ENCODE measurements at regions not wholly inside any gene's neighbourhood (a gene's known extent, or its start where the extent isn't known, plus 50 kb on each side); places are given as distances from the start of the nearest gene placed in this dataset.
"Not testable (repeated sequence)": the region's sequence is repeated elsewhere in the genome, so short reads cannot be mapped to it uniquely, and the experiment has no call there.

DNA sequence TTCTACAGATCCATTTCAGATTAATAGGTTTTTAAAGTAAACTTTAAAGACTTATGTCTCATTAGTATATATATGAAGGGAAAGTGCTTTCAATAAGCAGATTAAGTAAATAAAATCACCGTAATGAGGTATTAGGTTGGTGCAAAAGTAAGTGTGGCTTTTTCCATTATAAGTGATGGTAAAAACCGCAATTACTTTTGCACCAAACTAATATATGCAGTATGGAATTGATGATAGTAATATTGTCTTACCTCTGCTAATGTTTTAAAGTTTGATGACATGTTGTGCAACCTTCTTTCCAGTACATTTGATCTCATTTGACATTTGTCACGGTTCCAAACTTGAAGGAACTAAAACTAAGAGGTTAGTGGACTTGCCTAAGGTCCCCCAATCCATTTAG lies 1819.3 kb downstream of the PCDH9 start:
- no peak for DNase-seq (ENCODE audit: low spot score)

DNA sequence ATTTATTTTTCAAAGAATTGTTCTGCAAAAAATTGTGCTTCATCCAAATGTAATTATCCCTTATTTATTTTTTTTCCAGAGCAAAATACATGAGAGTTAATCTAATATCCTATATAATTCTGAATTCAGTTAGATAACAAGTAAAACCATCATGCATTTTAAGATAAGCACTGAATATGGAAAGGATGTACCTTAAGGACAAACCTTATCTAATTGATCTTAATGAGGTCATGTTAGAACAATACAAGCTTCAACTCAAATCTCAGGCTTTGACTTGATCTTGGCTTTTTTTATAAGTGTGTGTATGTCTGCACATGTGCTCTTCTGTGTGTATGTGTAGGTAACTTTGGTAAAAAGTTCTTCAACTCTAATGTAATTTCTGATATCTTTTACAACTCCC lies 1828.8 kb downstream of the PCDH9 start:
- DNase-seq (ENCODE audit: low spot score), result peak; percentile 77

DNA sequence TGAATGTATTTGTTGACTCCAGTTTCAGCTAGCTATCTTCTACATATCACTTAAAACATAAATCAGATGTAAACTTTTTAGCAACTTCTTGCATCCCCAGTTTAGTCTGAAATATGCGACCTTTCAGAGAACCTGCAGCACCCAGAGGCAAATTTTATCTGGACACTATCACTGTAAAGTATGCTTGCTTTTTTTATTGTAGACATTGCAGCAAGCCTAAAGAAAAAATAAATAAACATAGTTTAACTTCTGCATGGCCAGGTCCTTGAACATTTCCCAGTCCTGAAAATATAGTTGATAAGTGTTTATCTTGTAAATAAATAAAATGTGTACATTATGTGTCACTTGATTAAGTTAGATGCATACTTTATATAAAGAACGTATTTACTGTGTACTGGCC lies 1829.4 kb downstream of the PCDH9 start:
- no peak for DNase-seq (ENCODE audit: low spot score)

DNA sequence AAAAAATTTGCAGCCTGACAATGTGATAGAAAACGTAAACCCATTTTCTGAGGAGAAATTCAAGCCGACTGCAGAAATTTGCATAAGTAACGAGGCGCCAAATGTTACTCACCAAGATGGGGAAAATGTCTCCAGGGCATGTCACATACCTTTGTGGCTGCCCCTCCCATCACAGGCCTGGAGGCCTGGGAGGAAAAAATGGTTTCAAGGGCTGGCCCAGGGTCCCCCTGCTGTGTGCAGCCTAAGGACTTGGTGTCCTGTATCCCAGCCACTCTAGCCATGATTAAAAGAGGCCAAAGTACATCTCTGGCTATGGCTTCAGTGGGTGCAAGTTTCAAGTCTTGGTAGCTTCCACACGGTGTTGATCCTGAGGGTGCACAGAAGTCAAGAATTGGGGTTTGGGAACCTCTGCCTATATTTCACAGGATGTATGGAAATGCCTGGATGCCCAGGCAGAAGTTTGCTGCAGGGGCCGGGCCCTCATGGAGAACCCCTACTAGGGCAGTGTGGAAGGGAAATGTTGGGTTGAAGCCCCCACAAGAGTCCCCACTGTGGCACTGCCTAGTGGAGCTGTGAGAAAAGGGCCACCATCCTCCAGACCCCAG lies 1842.3 kb downstream of the PCDH9 start:
- no peak for DNase-seq (ENCODE audit: low spot score)

DNA sequence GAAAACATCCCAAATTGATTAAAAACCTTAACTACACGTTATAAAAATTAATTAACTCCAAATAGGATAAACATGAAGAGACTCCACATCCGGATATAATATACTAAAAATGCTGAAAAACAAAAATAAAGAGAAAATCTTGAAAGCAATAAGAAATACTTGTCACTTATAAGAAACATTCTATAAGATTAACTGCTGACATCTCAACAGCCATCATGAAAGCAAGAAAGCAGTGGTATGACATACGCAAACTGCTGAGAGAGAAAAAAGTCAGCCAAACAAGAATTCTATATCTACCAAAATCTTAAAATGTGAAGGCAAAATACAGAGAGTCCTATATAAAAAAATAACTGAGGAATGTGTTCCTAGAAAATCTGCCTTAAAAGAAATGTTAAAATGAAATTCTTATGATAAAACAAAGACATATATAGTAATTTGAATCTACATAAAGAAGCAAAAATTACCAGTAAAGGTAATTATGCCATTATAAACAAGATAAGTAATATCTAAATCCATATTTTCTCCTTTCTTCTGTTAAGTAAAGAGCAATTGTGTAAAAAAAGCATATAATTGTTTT lies 1851.1 kb downstream of the PCDH9 start:
- DNase-seq (ENCODE audit: low spot score), result no peak

DNA sequence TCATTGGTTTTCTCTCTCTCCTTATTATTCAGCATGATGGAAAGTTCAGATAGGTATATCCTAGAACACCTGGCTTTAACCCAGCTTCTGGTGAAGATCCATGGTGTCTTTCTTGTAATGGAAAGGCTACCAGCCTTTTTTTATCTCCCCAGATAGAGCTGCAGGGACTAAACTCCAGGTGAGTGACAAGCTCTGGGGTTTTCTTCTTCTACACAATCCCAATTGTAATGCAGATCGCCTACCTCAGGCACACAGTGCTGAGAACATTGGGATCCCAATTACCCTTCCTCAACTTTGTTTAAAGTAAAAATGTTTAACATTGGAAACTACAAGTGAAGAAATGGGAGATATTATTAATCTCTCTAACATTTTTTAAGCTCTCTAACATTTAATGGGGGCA lies 1851.7 kb downstream of the PCDH9 start:
- no peak for DNase-seq (ENCODE audit: low spot score)

DNA sequence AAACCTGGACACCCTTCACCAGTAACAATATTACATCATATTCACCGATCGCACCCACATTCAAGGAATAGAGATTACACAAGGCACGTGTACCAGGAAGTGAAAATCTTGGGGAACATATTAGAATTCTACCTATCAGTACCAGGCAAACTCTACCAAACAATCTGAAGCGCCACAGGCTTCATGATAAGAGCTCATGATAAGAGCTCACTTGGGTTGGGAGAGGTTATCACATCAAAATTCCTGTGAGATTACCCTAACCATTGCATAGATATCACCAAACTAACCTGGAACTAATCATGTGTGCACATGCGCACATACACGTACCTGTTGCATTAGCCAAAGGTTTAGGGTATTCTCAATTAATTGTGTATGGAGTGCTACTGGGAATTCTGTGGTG lies 1861.3 kb downstream of the PCDH9 start:
- no peak for DNase-seq (ENCODE audit: low spot score)

DNA sequence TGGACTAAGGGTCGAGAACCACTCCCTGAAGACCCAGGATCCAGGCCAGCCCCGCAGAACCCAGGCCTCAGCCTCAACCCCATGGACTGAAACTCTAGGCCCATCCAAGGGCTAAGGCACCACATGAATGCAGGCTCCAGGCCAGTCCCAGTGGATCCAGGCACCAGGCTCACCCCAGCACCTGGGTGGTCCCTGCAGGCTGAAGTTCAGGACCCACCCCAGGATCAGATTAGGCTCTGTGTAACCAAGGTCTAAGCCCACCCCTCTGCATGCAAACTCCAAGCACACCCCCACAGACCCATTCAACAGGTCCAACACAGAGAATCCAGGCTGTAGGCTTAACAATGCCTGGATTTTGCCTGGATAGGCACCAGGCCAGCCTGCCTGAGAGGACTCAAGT lies 1876.2 kb downstream of the PCDH9 start:
- DNase-seq (ENCODE audit: low spot score), result no peak

DNA sequence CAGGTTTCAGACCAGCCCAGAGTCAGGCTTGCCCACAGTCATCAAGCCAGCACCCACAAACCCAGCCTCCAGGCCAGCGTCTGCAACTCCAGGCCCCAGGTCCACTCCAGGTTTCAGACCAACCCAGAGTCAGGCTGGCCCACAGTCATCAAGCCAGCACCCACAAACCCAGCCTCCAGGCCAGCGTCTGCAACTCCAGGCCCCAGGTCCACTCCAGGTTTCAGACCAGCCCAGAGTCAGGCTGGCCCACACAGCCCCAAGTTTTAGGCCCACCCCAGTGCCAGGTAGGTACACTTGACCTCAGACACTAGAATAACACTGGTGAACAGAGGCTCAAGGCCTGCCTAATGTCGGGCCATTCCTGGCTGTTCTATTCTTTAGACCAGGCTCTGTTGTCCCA lies 1877.0 kb downstream of the PCDH9 start:
- not testable (repeated sequence) for DNase-seq (ENCODE audit: low spot score)

DNA sequence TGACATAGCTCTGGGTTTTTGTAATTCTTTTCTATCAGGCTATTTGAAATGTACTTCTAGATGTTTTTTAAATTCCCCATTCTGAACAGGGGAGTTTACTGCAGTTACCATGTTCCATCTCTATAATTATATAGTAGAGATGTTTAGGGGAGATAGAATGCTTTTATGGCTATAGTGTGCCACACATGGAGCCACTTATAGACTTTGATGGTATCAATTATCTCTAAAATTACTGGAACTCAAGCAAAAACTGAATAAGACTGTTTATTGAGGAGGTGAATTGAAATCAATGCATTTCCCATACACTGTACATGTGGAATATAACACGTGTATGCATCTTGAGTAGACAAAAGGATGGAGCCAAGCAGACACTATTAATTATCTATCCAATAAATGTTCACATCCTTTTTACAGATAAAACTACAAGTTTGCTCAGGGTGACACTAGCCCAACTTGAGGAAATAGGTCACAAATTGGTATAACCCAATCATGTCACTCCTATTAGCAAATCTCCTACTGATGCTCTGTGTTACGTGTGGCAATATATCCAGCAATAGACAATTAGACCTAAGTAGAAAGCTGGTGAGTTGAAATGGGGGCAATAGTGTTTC lies 1882.6 kb downstream of the PCDH9 start:
- peak; percentile 91 for DNase-seq (ENCODE audit: low spot score)

DNA sequence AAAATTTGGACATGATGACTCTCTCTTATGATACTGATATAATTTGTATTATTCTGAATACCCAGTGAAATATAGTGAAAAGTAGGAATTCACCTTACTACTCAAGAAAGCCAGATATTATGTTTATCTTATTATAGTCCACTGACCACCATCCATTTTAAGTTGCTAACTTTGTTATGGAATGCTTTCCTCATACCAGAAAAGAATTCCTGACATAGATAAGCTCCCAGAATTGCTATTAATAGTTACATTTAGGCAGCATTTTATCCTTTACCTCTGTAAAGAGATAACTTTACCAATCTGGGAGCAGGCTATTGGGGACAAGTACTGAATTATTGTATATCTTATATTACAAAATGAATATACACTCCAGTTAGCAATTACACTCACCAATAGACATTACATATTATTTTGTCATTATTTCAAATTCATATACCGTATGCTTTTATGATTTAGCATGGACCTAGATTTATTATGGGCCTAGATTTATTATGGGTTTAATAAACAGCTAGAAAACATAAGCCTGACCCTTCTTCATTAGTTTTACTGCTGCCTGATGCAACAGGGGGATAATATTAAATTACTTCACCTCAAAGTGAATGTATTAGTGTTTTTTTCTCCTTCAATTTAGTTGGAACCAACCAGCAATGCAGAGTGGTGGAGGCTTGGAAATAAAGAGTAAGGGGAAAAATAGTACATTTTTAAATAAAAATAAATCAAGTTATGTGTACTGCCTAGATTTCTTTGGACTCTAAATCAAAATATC lies 1886.1 kb downstream of the PCDH9 start:
- DNase-seq (ENCODE audit: low spot score), result no peak

DNA sequence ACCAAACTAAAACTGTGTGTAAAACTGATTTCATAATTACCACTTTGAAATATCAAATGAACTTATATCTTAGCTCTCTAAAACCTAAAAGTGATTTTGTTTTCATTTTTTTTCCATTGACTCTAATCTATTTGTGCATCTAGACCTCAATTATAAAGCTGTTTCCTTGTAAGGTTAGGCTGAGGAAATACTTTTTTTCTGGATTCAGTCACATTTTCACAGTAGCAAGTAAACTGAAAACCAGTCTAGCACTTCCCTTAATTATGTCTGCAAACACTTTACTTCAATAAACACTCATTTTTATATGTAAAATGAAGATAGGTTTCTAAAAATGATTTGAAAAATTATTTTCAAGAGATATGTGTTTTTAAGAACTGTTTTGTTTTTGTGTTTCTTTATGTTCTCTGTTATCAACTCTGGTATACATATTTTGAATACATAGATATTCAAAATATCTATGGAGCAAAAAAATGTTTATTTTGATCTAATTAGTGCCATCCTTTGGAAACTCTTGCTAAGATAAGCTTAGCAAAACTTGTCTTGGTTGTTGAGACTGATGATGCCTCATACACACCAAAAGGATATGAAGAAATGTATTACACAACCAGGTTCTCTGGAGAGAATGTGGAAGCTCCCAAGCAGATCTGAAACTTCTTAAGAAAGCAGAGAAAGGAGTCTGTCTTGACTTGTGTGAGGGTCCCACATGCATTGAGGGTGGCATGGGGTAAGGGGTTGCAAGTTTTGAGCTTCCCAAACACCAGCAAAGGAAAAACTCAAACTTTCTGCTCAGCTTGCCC lies 1887.4 kb downstream of the PCDH9 start:
- DNase-seq (ENCODE audit: low spot score), result no peak

DNA sequence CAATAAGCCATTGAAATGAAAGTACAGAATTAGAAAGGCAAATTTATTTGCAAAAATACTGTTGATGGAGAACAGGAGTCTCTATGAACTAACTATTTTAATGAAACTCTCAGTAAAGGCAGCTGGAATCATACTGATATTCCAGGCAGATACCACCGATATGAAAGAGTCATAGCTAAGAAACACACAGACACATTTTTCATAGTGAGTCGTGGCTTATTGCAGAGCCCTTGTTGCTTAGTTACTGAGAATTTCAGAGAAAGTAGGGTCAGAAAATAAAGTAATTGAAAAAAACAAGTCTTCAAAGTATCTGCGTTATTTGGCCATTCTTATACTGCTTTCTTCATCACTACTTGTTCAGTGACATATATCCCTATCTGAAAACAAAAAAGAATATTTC lies 1890.9 kb downstream of the PCDH9 start:
- no peak for DNase-seq (ENCODE audit: low spot score)

DNA sequence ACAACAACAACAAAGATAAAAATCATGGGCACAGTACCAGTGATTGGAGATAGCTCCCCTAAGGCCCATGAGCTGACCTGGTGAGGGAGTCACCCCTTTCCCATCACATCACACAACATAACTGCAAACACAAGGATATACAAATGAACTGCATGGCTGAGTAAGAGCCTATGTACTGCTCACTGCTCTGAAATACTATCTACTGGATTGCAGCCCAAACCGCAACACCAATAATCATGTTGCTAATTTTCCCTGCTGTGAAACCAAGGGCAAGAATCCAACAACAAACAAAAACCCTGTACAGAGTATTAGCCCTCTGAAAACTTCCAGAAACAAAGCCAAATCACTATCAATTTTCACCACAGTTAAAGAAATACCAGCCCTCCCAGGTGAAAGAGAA lies 1893.2 kb downstream of the PCDH9 start:
- no peak for DNase-seq (ENCODE audit: low spot score)

DNA sequence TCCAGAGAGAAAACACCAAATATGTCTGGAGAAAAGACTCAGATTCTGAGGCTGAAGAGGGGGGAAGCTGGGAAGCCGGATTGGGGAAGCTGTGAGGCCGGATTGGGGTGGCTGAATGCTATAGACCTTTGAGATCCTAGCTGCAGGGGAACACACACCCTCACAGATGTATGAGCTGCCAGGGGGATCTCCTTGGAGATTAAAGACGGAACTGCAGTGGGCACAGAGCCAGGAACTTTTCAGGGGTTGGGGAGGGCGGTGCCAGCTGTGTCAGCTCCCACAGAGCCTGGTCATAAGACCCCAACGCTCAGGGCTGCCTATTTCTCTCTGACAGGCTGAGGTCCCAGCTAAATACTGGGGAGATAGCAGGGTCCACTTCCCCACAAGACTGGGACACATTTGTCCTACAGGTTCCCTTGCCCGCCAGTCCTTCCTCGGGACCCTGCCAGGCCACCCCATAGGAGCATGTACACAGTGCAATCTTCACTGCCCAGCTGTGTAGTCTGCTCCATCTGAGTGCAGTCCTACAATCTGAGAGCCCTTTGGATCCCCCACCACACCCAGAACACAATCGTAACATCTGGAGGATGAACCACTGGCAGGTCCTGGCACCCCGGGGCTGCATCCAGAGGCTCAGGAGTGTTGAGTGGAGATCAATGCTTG lies 1893.9 kb downstream of the PCDH9 start:
- DNase-seq (ENCODE audit: low spot score), result no peak

DNA sequence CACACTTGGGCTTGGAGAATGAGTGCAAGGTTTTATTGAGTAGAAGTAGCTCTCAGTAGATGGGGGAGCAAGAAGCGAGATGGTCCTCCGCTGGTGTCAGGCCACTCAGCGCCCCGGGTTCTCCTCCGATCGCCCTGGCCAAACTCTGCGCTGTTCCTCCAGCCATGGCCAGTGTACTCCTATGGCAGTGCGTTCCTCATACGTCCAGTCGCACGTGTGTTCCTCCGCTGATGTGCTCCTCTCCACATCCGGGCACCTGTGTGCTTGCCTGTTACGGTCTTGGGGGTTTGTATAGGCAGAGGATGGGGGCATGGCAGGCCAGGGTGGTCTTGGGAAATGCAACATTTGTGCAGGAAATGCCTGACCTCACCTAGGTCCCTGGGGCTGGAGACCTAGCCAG lies 1899.4 kb downstream of the PCDH9 start:
- no peak for DNase-seq (ENCODE audit: low spot score)

DNA sequence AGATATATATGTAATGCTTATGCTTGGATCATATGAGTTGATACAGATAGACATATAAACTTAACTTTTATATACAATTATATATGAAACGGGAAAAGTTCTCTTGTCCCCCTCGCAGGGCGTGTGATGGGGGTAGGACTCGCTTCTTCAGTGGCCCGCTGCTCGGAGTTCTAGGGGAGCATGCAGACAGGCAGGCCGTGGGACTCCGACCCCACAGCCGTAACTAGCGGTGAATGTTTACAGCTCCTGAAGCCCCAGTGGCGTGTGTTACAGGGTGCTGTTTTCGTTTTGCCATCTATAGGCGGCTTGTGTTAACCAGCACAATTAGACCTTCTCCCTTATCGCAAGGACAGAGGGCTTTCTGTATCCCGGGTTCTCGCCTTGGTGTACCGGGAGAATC lies 1899.8 kb downstream of the PCDH9 start:
- DNase-seq (ENCODE audit: low spot score), result no peak

DNA sequence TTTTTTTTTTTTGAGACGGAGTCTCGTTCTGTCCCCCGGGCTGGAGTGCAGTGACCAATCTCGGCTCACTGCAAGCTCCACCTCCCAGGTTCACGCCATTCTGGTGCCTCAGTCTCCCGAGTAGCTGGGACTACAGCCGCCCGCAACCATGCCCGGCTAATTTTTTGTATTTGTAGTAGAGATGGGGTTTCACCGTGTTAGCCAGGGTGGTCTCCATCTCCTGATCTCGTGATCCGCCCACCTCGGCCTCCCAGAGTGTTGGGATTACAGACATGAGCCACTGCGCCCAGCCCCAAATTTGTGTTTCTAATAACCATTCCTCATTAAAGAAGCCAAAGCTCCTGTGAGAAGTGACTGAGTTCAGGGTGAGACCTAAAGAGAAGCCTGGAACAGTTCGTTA lies 1906.9 kb downstream of the PCDH9 start:
- not testable (repeated sequence) for DNase-seq (ENCODE audit: low spot score)

DNA sequence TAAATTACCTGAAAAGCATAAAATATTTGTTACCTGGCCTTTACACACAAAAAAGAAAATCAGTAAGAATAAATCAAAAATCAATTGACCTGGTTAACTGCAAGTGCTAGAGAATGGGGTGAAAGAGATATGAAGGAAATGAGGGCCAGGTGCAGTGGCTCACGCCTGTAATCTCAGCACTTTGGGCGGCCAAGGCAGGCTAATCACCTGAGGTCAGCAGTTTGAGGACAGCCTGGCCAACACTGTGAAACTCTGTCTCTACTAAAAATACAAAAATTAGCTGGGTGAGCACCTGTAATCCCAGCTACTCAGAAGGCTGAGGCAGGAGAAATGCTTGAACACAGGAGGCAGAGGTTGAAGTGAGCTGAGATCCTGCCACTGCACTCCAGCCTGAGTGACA lies 1908.7 kb downstream of the PCDH9 start:
- not testable (repeated sequence) for DNase-seq (ENCODE audit: low spot score)

DNA sequence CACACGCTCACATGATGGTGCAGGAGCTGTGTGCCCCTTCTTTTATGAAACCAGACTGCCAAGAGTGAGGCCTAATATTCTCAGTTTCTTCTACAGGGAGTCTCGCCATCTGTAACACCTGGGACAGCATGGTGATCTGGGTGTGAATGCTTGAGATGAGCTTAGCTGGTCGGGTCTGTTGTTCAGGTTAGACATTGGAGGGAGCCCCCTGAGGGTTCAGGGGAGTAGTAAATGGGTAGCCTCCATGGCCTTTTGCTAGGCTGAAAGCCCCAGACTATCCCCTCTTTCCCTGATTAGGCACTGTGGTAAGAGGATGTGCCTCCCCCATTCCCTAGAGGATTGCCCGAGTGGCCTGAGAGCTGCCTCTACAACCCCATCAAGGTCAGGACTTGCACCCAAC lies 1916.1 kb downstream of the PCDH9 start:
- DNase-seq (ENCODE audit: low spot score), result no peak

DNA sequence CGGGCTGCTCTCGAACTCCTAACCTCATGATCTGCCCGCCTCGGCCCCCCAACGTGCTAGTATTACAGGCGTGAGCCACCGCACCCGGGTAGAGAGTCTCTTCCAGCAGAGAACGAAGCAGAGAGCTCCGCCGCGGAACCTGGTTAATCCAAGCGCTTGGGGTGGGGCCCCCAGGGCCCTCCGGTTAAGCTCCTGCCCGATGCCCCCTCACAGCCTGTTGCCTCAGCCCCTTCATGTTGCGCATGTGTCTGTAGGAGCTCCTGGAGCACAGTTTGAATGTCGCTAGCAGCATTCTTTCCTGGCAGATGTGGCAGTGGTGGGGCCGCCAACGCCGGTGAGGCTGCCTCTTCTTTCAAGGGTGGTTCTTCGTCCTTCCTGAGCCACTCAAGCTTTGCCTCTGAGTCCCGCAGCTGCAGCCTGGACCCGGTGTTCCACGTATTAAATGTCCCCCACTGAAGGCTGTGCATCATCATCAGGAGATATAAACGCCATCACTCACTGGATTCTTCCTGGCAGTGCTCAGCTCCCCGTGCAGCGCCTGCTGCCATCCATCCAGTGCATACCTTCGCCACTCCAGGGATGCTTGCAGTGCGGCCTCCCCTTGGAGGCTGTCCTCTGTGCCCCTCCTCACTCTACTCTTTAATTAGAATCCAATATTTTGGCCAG lies 1919.3 kb downstream of the PCDH9 start:
- DNase-seq (ENCODE audit: low spot score), result no peak

Measured in SK-N-DZ (cell line).